Endothelial cell of umbilical vein (primary cell): ENCODE measurements at regions not wholly inside any gene's neighbourhood (a gene's known extent, or its start where the extent isn't known, plus 50 kb on each side); places are given as distances from the start of the nearest gene placed in this dataset.

Experiments
- BruUV-seq: library from RNA; stranded (reverse); fragments of 400-500 nt; replicated peaks from 2 replicates; lab custom pipeline; 2021; lab: Mats Ljungman, UMichigan
- CTCF ChIA-PET: fragments of 300-600, 350-600 bp; sonication (Branson Sonifier 250); formaldehyde crosslinking; loops from one replicate; lab custom pipeline; 2021; ENCODE audit warnings: antibody characterized with exemption, inconsistent platforms; lab: Charles Lee
- POLR2A ChIA-PET: fragments of 300-600, 350-600 bp; sonication (Branson Sonifier 250); formaldehyde crosslinking; loops from one replicate; lab custom pipeline; 2021; ENCODE audit warnings: antibody characterized with exemption, inconsistent platforms; lab: Charles Lee
- DNase-seq: peaks from one replicate; pipeline ENCODE4 v3.0.0-alpha.2; 2011; ENCODE audit warnings: low read depth, low spot score
- FAIRE-seq: peaks from 2 replicates; lab custom pipeline; 2011; peaks lifted over from hg19 to GRCh38; lab: Jason Lieb, UNC
- H2AFZ ChIP-seq: 2 replicates; pipeline ENCODE4 v1.6.0; 2012; ENCODE audit warnings: low read depth, low read length, control low read depth, inconsistent platforms
- H3K27ac ChIP-seq: 2 replicates; pipeline ENCODE4 v1.5.1; 2011; ENCODE audit warnings: low read depth, mild to moderate bottlenecking, control low read depth, low read length, moderate library complexity; ENCODE audit not compliant: insufficient read depth
- H3K27me3 ChIP-seq, 2 experiments: 2 replicates each; pipeline versions ENCODE4 v1.6.0 to v1.6.1; 2011; ENCODE audit warnings: low read length in 2 of 2, mixed read lengths in 1 of 2; ENCODE audit not compliant: control insufficient read depth in 2 of 2, insufficient read depth in 2 of 2
- H3K36me3 ChIP-seq, 2 experiments: 2 replicates in 1 of 2; 3 replicates in 1 of 2; pipeline ENCODE4 v1.5.1; 2011; ENCODE audit warnings: low read length in 2 of 2, mild to moderate bottlenecking in 1 of 2, moderate library complexity in 1 of 2; ENCODE audit not compliant: control insufficient read depth in 2 of 2, insufficient read depth in 2 of 2; ENCODE audit errors: extremely low read depth in 1 of 2
- H3K4me1 ChIP-seq: 3 replicates; pipeline ENCODE4 v1.5.1; 2011; ENCODE audit warnings: mild to moderate bottlenecking, low read length; ENCODE audit not compliant: control insufficient read depth, insufficient read depth; ENCODE audit errors: extremely low read depth
- H3K4me2 ChIP-seq: 2 replicates; pipeline ENCODE4 v1.6.1; 2011; ENCODE audit warnings: low read length, control low read depth, mixed read lengths; ENCODE audit not compliant: insufficient read depth
- H3K4me3 ChIP-seq, 3 experiments: fragments of 200-600 bp in 1 of 3; sonication (generic), shearing (Covaris generic) in 1 of 3; replicated peaks in 1 of 3; 2 replicates each; pipeline ENCODE4 v1.5.1; 2011 to 2016; ENCODE audit warnings: control low read depth in 3 of 3, low read length in 3 of 3, mild to moderate bottlenecking in 2 of 3, inconsistent platforms in 1 of 3, low read depth in 1 of 3, moderate library complexity in 1 of 3; ENCODE audit not compliant: insufficient read depth in 1 of 3
- H3K79me2 ChIP-seq: 2 replicates; pipeline ENCODE4 v1.6.0; 2012; ENCODE audit warnings: low read length, inconsistent platforms; ENCODE audit not compliant: control insufficient read depth, insufficient read depth
- H3K9ac ChIP-seq: replicated peaks from 2 replicates; pipeline ENCODE3; 2011; ENCODE audit warnings: low read length, control low read depth; ENCODE audit not compliant: insufficient read depth; ENCODE audit errors: extremely low read depth
- H3K9me1 ChIP-seq: replicated peaks from 3 replicates; pipeline ENCODE4 v1.6.0; 2011; ENCODE audit warnings: mild to moderate bottlenecking, low read length; ENCODE audit not compliant: control insufficient read depth, insufficient read depth; ENCODE audit errors: extremely low read depth
- H3K9me3 ChIP-seq: replicated peaks from 2 replicates; pipeline ENCODE4 v1.5.1; 2012; ENCODE audit warnings: low read length, inconsistent platforms; ENCODE audit not compliant: control insufficient read depth, insufficient read depth
- H4K20me1 ChIP-seq: replicated peaks from 2 replicates; pipeline ENCODE3; 2011; ENCODE audit warnings: mild to moderate bottlenecking, low read length; ENCODE audit not compliant: control insufficient read depth, insufficient read depth; ENCODE audit errors: extremely low read depth
- CTCF ChIP-seq, 2 donors: IDR thresholded peaks; 1 replicate in 1 of 2; 2 replicates in 1 of 2; pipeline ENCODE4 v1.5.1; 2011; ENCODE audit warnings: low read length in 2 of 2, mild to moderate bottlenecking in 2 of 2, moderate library complexity in 2 of 2, control low read depth in 1 of 2, inconsistent platforms in 1 of 2, low read depth in 1 of 2; ENCODE audit not compliant: insufficient read depth in 1 of 2; ENCODE audit errors: extremely low read depth in 1 of 2
- EZH2 ChIP-seq: IDR thresholded peaks from 2 replicates; pipeline ENCODE4 v1.6.1; 2012; ENCODE audit warnings: borderline replicate concordance, low read depth, mild to moderate bottlenecking, moderate library complexity, low read length, inconsistent platforms; ENCODE audit not compliant: severe bottlenecking
- FOS ChIP-seq: IDR thresholded peaks from 2 replicates; pipeline ENCODE4 v1.6.1; 2011; ENCODE audit warnings: mild to moderate bottlenecking, low read length, moderate library complexity, borderline replicate concordance; ENCODE audit not compliant: insufficient read depth
- GATA2 ChIP-seq: IDR thresholded peaks from 2 replicates; pipeline ENCODE4 v1.7.0; 2011; ENCODE audit warnings: low read depth, mild to moderate bottlenecking, moderate library complexity, mixed read lengths, low read length; ENCODE audit not compliant: insufficient read length, insufficient read depth
- JUN ChIP-seq: IDR thresholded peaks from 2 replicates; pipeline ENCODE4 v1.6.1; 2011; ENCODE audit warnings: borderline replicate concordance, low read depth; ENCODE audit not compliant: insufficient read length, insufficient read depth
- MAX ChIP-seq: IDR thresholded peaks from 2 replicates; pipeline ENCODE4 v1.6.1; 2011; ENCODE audit not compliant: insufficient read depth, insufficient read length
- MYC ChIP-seq: IDR thresholded peaks from one replicate; pipeline ENCODE4 v1.6.1; 2011; ENCODE audit warnings: mild to moderate bottlenecking, low read depth, low read length
- POLR2A ChIP-seq: IDR thresholded peaks from 2 replicates; pipeline ENCODE4 v1.6.1; 2012; ENCODE audit warnings: low read depth, mild to moderate bottlenecking, control low read depth, low read length
- POLR2AphosphoS5 ChIP-seq: IDR thresholded peaks from 2 replicates; pipeline ENCODE4 v1.6.1; 2012; ENCODE audit warnings: low read depth, mild to moderate bottlenecking, control low read depth, low read length, moderate library complexity; ENCODE audit not compliant: insufficient read depth
- dilution Hi-C: fragments of 300-500 bp; cut with MboI; formaldehyde crosslinking; loops from one replicate; pipeline ENCODE4 v1.15.0; 2019; ENCODE audit warnings: low sequenced_read_pairs; ENCODE audit not compliant: extremely low pct_ligation_motif_present
- intact Hi-C: fragments of 100-400 bp; cut with micrococcal nuclease; formaldehyde crosslinking; loops from one replicate; pipeline ENCODE4 v1.10.0; 2022

GRCh38 chr22:27051407-27051806 is 394.0 kb downstream of the MIAT start:
- H4K20me1 ChIP-seq, result no peaks in the 10 kb centered on the region
- no TSS peak for BruUV-seq

GRCh38 chr22:27057717-27058116 is 400.3 kb downstream of the MIAT start:
- ChIA-PET CTCF (no interaction called here), POLR2A (no interaction called here)
- no peak overlapping the region for H2AFZ ChIP-seq
- no peak overlapping the region for H3K9ac ChIP-seq
- no peak overlapping the region for H3K27ac ChIP-seq
- no peaks in the 10 kb centered on the region for H3K9me3 ChIP-seq
- TF ChIP-seq CTCF (IDR thresholded peaks at IDR 0.05; ENCODE audit: extremely low read depth in 1 of 2, insufficient read depth in 1 of 2, low read depth in 1 of 2, low read length in 2 of 2) (no peak), MAX (no peak), MYC (no peak), GATA2 (no peak), POLR2AphosphoS5 (no peak), EZH2 (no peak), JUN (no peak), FOS (no peak), POLR2A (no peak)
- FAIRE-seq (no peak), DNase-seq (no peak)
- no peaks in the 10 kb centered on the region for H3K4me1 ChIP-seq
- H3K36me3 ChIP-seq, result no peaks in the 10 kb centered on the region
- H3K4me2 ChIP-seq, result no peak overlapping the region
- intact Hi-C loops (no loop called here), dilution Hi-C loops (no loop called here)
- H3K4me3 ChIP-seq, result no peak overlapping the region
- H4K20me1 ChIP-seq, result no peaks in the 10 kb centered on the region
- no TSS peak for BruUV-seq
- no peaks in the 10 kb centered on the region for H3K79me2 ChIP-seq
- H3K27me3 ChIP-seq, result peaks cover 10% of the 10 kb centered on the region in 2 experiments
- H3K9me1 ChIP-seq, result no peaks in the 10 kb centered on the region

More at GRCh38 chr22:27051407-27051806, 394.0 kb downstream of the MIAT start:
- FAIRE-seq (no peak), DNase-seq (no peak)
- no peak overlapping the region for H3K9ac ChIP-seq
- H3K36me3 ChIP-seq, result no peaks in the 10 kb centered on the region
- H2AFZ ChIP-seq, result no peak overlapping the region
- no peak overlapping the region for H3K4me2 ChIP-seq
- H3K4me1 ChIP-seq, result no peaks in the 10 kb centered on the region
- no peak overlapping the region for H3K27ac ChIP-seq
- POLR2A ChIA-PET, result no interaction called here
- CTCF ChIA-PET, result interaction anchor here (1.5 kb wide), 1 partner anchor 9 kb away, joined by 5 read pairs; no protein-coding TSS in a partner anchor
- H3K9me3 ChIP-seq, result no peaks in the 10 kb centered on the region
- no peaks in the 10 kb centered on the region for H3K79me2 ChIP-seq
- H3K4me3 ChIP-seq, result no peak overlapping the region
- intact Hi-C loops (no loop called here), dilution Hi-C loops (no loop called here)
- no peaks in the 10 kb centered on the region for H3K9me1 ChIP-seq
- H3K27me3 ChIP-seq, result peaks cover 1 to 3% of the 10 kb centered on the region in 2 experiments
- TF ChIP-seq JUN, result no peak
